Ectodermal cell (in vitro differentiated cells): ENCODE measurements at regions not wholly inside any gene's neighbourhood (a gene's known extent, or its start where the extent isn't known, plus 50 kb on each side); places are given as distances from the start of the nearest gene placed in this dataset.
"Not testable (repeated sequence)": the region's sequence is repeated elsewhere in the genome, so short reads cannot be mapped to it uniquely, and the experiment has no call there.

Source experiments
- H3K27ac ChIP-seq: 2 replicates; pipeline ENCODE4 v1.7.0; 2013; ENCODE audit warnings: mild to moderate bottlenecking, low read depth, low read length; ENCODE audit not compliant: insufficient read depth, poor library complexity, severe bottlenecking
- H3K27me3 ChIP-seq: 2 replicates; pipeline ENCODE4 v1.7.0; 2013; ENCODE audit warnings: mild to moderate bottlenecking, low read length; ENCODE audit not compliant: insufficient read depth, control insufficient read depth, poor library complexity, severe bottlenecking
- H3K36me3 ChIP-seq: one replicate; pipeline ENCODE4 v1.7.0; 2013; ENCODE audit warnings: low read length; ENCODE audit not compliant: control insufficient read depth, insufficient read depth
- H3K4me1 ChIP-seq: one replicate; pipeline ENCODE4 v1.7.0; 2013; ENCODE audit warnings: low read length; ENCODE audit not compliant: control insufficient read depth, insufficient read depth
- H3K4me3 ChIP-seq: 2 replicates; pipeline ENCODE4 v1.7.0; 2013; ENCODE audit warnings: low read depth, low read length, control low read depth; ENCODE audit not compliant: insufficient read depth
- H3K9me3 ChIP-seq: 2 replicates; pipeline ENCODE4 v1.7.0; 2013; ENCODE audit warnings: mild to moderate bottlenecking, low read length, moderate library complexity; ENCODE audit not compliant: control insufficient read depth
- WGBS, 2 experiments: methylation state at CpG; one replicate each; pipeline ENCODE4 v1.1.7; 2013; ENCODE audit warnings: missing lambda C conversion rate in 2 of 2; 5-methylcytosine and 5-hydroxymethylcytosine counted together

DNA sequence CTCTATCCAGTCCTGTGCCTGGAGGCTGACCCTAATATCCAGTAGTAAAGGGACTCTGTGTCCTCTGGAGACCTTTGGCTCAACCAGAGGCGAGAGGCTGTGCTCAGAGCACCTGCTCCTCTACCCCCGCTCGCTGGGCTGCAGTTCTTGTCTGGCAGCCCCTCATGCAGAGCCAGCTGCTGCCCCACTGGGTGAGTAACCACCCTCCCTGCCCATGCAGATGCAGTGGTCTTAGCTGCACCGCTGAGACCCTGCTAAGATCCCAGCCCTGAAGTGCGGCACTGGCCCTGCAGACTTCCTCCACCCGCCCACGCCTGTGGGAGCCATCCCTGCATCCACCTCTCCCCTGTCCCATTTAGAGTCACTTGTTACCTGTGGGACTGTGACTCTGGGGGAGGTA is 347.5 kb upstream of the SFSWAP start:
- Histone ChIP-seq H3K36me3 (no peaks in the 10 kb centered on the region), H3K4me1 (no peaks in the 10 kb centered on the region), H3K27ac (no peak overlapping the region), H3K27me3 (no peaks in the 10 kb centered on the region), H3K9me3 (no peaks in the 10 kb centered on the region), H3K4me3 (no peak overlapping the region)
- WGBS, 2 experiments = 83 to 87% methylated on average over 7 of the region's 7 CpGs

DNA sequence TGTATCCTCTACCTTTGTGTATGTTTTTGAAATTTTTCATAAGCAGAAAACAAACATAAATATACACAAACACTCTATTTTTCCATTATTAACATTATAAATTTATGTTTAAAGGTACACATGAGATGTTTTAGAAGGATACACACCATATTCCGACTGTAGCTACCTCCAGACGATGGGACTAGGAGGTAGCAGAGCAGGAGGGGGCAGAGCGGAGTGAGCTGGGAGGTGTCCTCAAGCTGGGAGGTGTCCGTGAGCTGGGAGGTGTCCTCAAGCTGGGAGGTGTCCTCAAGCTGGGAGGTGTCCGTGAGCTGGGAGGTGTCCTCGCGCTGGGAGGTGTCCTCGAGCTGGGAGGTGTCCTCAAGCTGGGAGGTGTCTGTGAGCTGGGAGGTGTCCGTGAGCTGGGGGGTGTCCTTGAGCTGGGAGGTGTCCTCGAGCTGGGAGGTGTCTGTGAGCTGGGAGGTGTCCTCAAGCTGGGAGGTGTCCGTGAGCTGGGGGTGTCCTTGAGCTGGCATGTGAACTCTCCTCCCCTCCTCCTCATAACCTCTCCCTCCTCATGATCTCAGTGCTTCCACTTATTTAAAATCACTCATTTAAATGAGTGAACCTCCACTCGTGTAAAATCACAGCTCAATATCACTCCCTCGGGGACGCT is 346.9 kb upstream of the SFSWAP start:
- H3K36me3 ChIP-seq = no peaks in the 10 kb centered on the region
- H3K4me3 ChIP-seq = no peak overlapping the region
- H3K27ac ChIP-seq = no peak overlapping the region
- H3K9me3 ChIP-seq = no peaks in the 10 kb centered on the region
- 88 to 89% methylated on average over 14 of the region's 14 CpGs for WGBS, 2 experiments
- H3K27me3 ChIP-seq = no peaks in the 10 kb centered on the region
- no peaks in the 10 kb centered on the region for H3K4me1 ChIP-seq

DNA sequence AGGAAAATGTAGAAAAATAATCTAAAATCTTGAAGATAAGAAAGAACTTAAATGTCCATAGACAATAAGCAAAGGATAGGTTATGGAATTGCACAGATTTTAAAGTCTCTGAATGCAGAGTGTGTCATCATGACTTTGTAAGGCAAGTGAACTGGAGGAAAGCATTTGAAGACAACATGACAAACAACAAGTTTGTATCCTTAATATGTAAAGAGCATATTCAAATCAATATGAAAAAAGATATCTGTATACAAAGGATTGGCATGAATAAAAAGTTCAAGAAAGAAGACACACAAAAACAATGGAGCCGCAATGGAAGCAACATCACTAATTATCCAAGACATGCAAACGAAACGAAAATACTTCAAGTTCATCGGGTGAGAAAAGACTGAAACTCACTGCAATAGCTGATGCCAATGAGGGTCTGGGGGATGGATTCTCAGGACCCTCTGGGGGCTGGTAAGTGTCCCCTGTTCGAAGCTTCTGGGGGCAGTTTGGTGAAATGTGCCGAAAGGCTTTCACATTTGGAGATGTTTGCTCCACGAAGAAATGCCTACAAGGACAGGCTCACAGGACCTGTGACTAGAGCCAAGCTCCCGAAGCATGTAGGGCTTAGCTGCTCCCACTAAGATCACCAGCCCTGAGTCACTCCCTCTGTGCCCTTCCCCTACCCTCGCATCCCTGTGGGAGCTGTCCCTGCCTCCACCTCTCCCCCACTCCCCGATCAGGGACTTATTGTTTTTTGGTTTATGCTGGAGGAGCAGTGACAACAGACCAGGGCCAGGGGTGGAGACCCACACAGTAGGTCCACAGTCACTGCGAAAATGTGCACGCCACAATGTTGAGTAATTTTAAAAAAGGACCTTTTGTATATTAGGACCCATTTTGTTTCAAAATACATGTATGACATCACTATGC is 345.7 kb upstream of the SFSWAP start:
- Histone ChIP-seq H3K4me1 (peaks cover 4% of the 10 kb centered on the region), H3K9me3 (no peaks in the 10 kb centered on the region), H3K36me3 (no peaks in the 10 kb centered on the region), H3K27ac (no peak overlapping the region), H3K4me3 (no peak overlapping the region), H3K27me3 (no peaks in the 10 kb centered on the region)
- 94 to 95% methylated on average over 12 of the region's 12 CpGs for WGBS, 2 experiments

DNA sequence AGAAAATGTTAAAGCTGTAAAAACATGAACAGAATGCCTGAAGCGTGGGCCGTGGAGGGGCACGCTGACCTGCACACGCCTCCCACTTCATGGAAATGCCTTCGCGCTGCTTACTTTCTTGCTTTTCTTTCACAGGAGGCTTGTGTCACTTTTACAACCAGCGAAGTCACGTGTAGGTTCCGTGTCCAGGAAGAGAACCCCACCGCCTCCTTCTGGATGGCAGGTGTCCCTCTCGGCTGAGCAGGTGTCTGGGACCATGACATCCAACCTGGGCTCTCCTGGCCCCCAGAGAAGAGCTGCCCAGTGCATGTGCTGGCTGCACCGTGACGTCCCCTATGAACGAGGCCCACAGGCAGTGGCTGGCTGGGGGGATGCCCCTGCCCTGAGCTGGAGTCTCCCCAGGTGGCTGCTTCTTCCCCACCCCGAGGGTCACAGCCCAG is 345.0 kb upstream of the SFSWAP start:
- H3K27me3 ChIP-seq = no peaks in the 10 kb centered on the region
- H3K36me3 ChIP-seq = no peaks in the 10 kb centered on the region
- no peak overlapping the region for H3K27ac ChIP-seq
- no peaks in the 10 kb centered on the region for H3K9me3 ChIP-seq
- no peak overlapping the region for H3K4me3 ChIP-seq
- peaks cover 7% of the 10 kb centered on the region for H3K4me1 ChIP-seq
- WGBS, 2 experiments = 94% methylated on average over 15 of the region's 15 CpGs

DNA sequence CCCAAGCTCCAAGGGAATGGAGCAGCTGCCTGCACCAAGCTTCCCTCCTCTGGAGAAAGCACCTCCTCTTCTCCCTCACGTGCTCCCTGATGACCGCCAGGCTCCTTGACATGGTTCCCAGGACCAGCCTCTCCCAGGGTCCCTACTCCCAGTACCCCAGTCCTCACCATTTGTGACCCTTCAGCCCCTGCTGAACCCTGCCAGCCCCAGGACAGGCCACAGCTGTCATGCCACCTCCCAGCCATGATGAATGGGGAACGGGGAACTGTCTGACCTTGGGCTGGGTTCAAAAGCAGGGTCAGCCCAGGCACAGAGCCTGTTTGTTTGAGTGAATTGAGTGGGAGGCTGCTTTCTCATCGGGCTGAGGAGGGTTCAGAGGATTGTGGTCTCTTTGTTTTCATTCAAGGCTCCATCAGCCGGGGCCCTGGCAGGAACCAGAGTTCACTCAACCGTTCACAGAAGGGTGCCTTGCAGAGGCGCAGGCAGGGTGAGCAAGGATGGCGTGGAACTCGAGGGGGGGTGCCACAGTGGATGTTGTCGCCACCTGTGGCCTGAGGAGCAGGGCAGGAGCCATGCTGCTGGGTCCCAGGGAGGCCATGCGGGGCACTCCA is 344.5 kb upstream of the SFSWAP start:
- H3K36me3 ChIP-seq = no peaks in the 10 kb centered on the region
- H3K4me3 ChIP-seq = no peak overlapping the region
- WGBS, 2 experiments = 87 to 89% methylated on average over 11 of the region's 11 CpGs
- H3K9me3 ChIP-seq = no peaks in the 10 kb centered on the region
- no peaks in the 10 kb centered on the region for H3K27me3 ChIP-seq
- no peak overlapping the region for H3K27ac ChIP-seq
- H3K4me1 ChIP-seq = peaks cover 7% of the 10 kb centered on the region

DNA sequence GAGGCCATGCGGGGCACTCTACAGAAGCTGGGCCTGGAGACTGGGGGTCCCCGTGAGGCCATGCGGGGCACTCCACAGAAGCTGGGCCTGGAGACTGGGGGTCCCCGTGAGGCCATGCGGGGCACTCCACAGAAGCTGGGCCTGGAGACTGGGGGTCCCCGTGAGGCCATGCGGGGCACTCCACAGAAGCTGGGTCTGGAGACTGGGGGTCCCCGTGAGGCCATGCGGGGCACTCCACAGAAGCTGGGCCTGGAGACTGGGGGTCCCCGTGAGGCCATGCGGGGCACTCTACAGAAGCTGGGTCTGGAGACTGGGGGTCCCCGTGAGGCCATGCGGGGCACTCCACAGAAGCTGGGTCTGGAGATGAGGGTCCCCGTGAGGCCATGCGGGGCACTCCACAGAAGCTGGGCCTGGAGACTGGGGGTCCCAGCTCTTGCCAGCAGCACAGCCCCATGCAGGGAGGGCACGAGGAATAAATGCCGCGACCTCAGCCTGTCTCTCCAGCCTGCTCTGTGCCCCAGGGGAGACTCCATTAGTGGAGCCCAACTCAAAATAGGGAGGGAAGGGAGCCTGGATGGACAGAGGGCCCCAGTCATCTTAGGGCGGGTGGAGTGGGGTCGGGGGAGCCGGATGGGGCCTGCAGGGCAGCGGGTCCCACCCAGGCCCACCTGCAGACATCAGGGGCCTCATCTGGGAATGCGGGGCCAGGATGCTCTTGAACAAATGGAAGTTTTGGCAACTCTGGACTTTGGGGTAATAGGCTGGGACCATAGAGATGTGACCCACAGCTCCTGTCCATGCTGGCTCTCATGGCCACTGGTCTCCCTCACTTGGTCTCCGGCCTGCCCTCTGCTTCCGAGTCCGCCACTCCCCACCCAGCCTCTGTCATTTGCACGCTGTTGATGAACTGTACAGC is 343.6 kb upstream of the SFSWAP start:
- H3K36me3 ChIP-seq, H3K27me3 ChIP-seq, H3K9me3 ChIP-seq, H3K4me3 ChIP-seq, H3K4me1 ChIP-seq, H3K27ac ChIP-seq: not testable (repeated sequence)
- WGBS, 2 experiments = 92 to 93% methylated on average over 25 to 26 of the region's 27 CpGs

DNA sequence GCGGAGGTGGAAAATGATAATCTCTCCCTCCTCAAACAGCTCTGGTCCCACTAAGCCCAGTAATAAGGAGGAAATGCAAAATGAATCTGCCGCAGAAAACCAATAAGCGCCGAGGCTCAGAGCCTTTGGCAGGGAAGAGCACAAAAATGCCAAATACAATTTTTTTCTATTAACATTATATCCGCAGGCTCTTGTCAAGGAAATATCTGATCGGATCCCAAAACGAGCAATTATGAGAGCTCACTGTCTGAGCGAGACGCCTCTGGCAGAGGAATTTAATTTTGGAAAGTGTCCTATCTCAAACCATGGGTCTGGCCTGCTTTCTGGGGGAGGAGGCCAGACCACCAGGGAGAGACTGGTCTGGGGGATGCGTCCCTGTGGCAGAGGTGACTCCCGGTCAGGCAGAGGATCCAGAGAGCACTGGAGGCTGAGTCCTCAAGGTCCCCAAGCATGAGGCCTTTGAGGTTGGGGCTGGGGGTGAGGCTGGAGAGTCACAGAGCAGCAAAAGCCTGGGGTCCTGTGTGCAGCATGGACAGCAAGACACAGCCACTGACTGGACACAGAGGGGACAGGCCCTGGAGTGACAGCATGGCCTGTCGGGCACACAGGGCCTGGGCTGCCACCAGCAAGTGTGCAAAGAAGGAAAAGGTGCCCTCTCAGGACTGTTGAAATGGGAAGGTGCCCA is 342.8 kb upstream of the SFSWAP start:
- H3K9me3 ChIP-seq = no peaks in the 10 kb centered on the region
- H3K4me3 ChIP-seq = no peak overlapping the region
- H3K27ac ChIP-seq = no peak overlapping the region
- no peaks in the 10 kb centered on the region for H3K36me3 ChIP-seq
- peaks cover 7% of the 10 kb centered on the region for H3K4me1 ChIP-seq
- 94 to 95% methylated on average over 12 of the region's 12 CpGs for WGBS, 2 experiments
- H3K27me3 ChIP-seq = no peaks in the 10 kb centered on the region

DNA sequence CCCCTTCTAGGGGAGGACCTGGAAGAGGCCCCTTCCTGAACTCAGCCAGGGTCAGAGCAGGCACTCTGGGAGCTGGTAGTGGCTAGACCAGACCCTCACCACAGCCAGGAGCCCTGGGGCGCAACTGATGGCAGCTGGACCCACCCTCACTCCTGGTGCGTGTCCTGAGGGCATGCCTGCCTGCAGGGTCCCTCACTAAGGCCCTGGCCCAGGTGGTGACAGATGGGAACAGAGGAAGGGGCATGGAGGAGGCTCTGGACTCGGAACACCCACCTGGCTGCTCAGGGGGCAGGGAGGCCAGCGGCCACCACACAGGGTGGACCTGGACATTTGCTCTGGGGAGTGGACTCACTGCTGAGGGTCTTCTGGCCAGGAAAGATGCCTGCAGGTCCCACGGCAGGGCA is 342.2 kb upstream of the SFSWAP start:
- no peaks in the 10 kb centered on the region for H3K27me3 ChIP-seq
- H3K4me3 ChIP-seq = no peak overlapping the region
- H3K4me1 ChIP-seq = peaks cover 7% of the 10 kb centered on the region
- H3K27ac ChIP-seq = no peak overlapping the region
- H3K9me3 ChIP-seq = no peaks in the 10 kb centered on the region
- no peaks in the 10 kb centered on the region for H3K36me3 ChIP-seq
- 92 to 93% methylated on average over 5 of the region's 5 CpGs for WGBS, 2 experiments

DNA sequence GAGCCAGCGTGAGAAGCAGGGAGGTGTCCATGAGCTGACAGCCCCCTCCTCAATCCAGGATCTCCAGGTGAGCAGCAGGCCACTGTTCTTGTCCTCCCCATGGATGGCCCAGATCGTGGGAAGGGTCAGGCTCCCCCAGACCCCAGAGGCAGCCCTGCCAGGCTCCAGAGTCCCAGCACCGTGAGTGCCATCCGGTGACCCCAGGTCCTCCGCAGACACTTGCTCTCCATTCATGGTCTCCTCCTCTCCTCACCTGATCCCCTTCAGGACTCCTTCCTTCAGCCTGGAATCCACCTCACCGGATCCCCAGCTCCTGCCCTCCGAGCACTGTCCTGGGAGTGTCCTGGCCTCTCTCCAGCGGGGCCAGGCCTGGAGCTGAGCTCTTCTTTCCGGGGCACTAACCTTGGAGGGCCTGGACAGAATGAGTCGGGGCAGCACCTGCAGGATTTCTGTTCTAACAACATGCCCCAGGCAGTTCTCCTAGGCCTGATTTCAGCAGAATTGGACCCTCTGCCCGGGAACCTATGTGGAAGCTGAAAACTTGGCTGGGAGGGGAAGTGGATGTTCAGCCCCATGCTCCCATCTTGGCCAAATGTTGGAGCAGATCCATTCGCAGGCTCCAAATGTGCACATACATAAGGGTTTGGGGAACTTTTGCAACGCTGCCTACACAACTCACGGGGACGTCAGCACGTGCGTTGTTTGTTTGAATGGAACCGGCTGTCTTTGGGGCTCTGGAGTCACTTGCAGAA is 341.6 kb upstream of the SFSWAP start:
- Histone ChIP-seq H3K36me3 (no peaks in the 10 kb centered on the region), H3K4me3 (no peak overlapping the region), H3K9me3 (no peaks in the 10 kb centered on the region), H3K27me3 (no peaks in the 10 kb centered on the region), H3K27ac (no peak overlapping the region), H3K4me1 (peaks cover 7% of the 10 kb centered on the region)
- WGBS, 2 experiments = 93 to 95% methylated on average over 18 of the region's 18 CpGs
